A549 (cell line): ENCODE measurements at regions not wholly inside any gene's neighbourhood (a gene's known extent, or its start where the extent isn't known, plus 50 kb on each side); places are given as distances from the start of the nearest gene placed in this dataset.

Experiments used
- ATAC-seq, 2 experiments: fragments of 200-7000 bp in 1 of 2; fragments of >200 bp in 1 of 2; cut with Nextera tagmentation in 1 of 2; cut with Tn5 transposase in 1 of 2; 3 replicates each; pipeline versions ENCODE4 v1.8.0 to v1.9.1; 2018 to 2020; ENCODE audit warnings: mild to moderate bottlenecking in 1 of 2, moderate library complexity in 1 of 2
- CTCF ChIA-PET: fragments of 300-600 bp; sonication (Branson Sonifier 250); formaldehyde crosslinking; extraction: SDS; loops from one replicate; lab custom pipeline; 2021; ENCODE audit warnings: antibody characterized with exemption, inconsistent platforms; lab: Yijun Ruan, JAX
- POLR2A ChIA-PET: fragments of 350-600 bp; formaldehyde crosslinking; extraction: SDS; loops from one replicate; lab custom pipeline; 2021; ENCODE audit warnings: antibody characterized with exemption, inconsistent platforms; lab: Yijun Ruan, JAX
- DNase-seq, 2 experiments: peaks; one replicate each; pipeline versions ENCODE4 v3.0.0 to v3.0.0-alpha.2; 2011 to 2016; ENCODE audit warnings: low read depth in 1 of 2, low spot score in 1 of 2
- FAIRE-seq: peaks from 2 replicates; lab custom pipeline; 2011; peaks lifted over from hg19 to GRCh38; lab: Jason Lieb, UNC
- H3K27ac ChIP-seq, 2 experiments: fragments of >200 bp; sonication (Bioruptor Twin); formaldehyde crosslinking; 3 replicates each; pipeline ENCODE4 v1.5.1; 2016 to 2017
- H3K4me1 ChIP-seq: fragments of >200 bp; sonication (Bioruptor Twin); formaldehyde crosslinking; 3 replicates; pipeline ENCODE4 v1.6.1; 2016
- H3K4me2 ChIP-seq: fragments of >200 bp; sonication (Bioruptor Twin); formaldehyde crosslinking; 3 replicates; pipeline ENCODE4 v1.6.1; 2016
- H3K4me3 ChIP-seq: fragments of >200 bp; sonication (Bioruptor Twin); formaldehyde crosslinking; 3 replicates; pipeline ENCODE4 v1.5.1; 2016
- H3K9me3 ChIP-seq: fragments of >200 bp; sonication (Bioruptor Twin); formaldehyde crosslinking; 3 replicates; pipeline ENCODE4 v1.6.1; 2016
- BCL3 ChIP-seq: fragments of >200 bp; sonication (Bioruptor Twin); formaldehyde crosslinking; IDR thresholded peaks from 3 replicates; pipeline ENCODE4 v1.6.1; 2016
- CBX8 ChIP-seq: fragments of 200-600 bp; sonication (generic); IDR thresholded peaks from 2 replicates; pipeline ENCODE4 v1.6.1; 2016
- CHD4 ChIP-seq: fragments of 200-600 bp; sonication (generic); IDR thresholded peaks from 2 replicates; pipeline ENCODE4 v1.6.1; 2016; ENCODE audit warnings: antibody characterized with exemption, mild to moderate bottlenecking, borderline replicate concordance
- E2F6 ChIP-seq: IDR thresholded peaks from 2 replicates; pipeline ENCODE4 v1.6.1; 2012; ENCODE audit warnings: low read depth, borderline replicate concordance
- FOSB ChIP-seq: fragments of 250-450 bp; sonication (Bioruptor Pico); IDR thresholded peaks from 2 replicates; pipeline ENCODE4 v1.5.0; 2020; ENCODE audit warnings: mild to moderate bottlenecking, moderate library complexity
- HES2 ChIP-seq: fragments of >200 bp; sonication (Bioruptor Twin); formaldehyde crosslinking; IDR thresholded peaks from 2 replicates; pipeline ENCODE4 v1.6.1; 2016
- HEYL ChIP-seq: fragments of 250-450 bp; sonication (Bioruptor Pico); IDR thresholded peaks from 2 replicates; pipeline ENCODE4 v1.8.0; 2021; ENCODE audit warnings: mild to moderate bottlenecking, moderate library complexity
- HOXA7 ChIP-seq: fragments of 250-450 bp; sonication (Bioruptor Pico); IDR thresholded peaks from 2 replicates; pipeline ENCODE4 v1.5.0; 2020; ENCODE audit warnings: mild to moderate bottlenecking, moderate library complexity
- JUN ChIP-seq, 2 experiments: fragments of >200 bp; sonication (Bioruptor Twin); formaldehyde crosslinking; IDR thresholded peaks; 2 replicates in 1 of 2; 3 replicates in 1 of 2; pipeline ENCODE4 v1.6.1; 2016 to 2017
- JUNB ChIP-seq: fragments of >200 bp; sonication (Bioruptor Twin); formaldehyde crosslinking; IDR thresholded peaks from 2 replicates; pipeline ENCODE4 v1.6.1; 2016
- MAFK ChIP-seq: fragments of 450-650 bp; IDR thresholded peaks from 2 replicates; pipeline ENCODE4 v1.6.1; 2014; ENCODE audit not compliant: partially characterized antibody
- MAZ ChIP-seq: fragments of 150-350 bp; IDR thresholded peaks from 2 replicates; pipeline ENCODE4 v1.6.1; 2014; ENCODE audit warnings: antibody characterized with exemption, low read depth, low read length, borderline replicate concordance
- NPAS2 ChIP-seq: fragments of 250-450 bp; sonication (Bioruptor Pico); IDR thresholded peaks from 2 replicates; pipeline ENCODE4 v1.8.0; 2022; ENCODE audit warnings: mild to moderate bottlenecking, moderate library complexity, borderline replicate concordance
- PBX3 ChIP-seq: IDR thresholded peaks from 2 replicates; pipeline ENCODE4 v1.6.1; 2012
- POLR2AphosphoS2 ChIP-seq: conservative IDR thresholded peaks from 2 replicates; pipeline ENCODE4 v1.6.1; 2012; ENCODE audit warnings: low read length, improper control_type of control experiment, inconsistent platforms
- RAD21 ChIP-seq, 2 experiments: fragments of >200 bp in 1 of 2; sonication (Bioruptor Twin) in 1 of 2; formaldehyde crosslinking in 1 of 2; IDR thresholded peaks in 1 of 2; conservative IDR thresholded peaks in 1 of 2; 2 replicates in 1 of 2; 3 replicates in 1 of 2; pipeline ENCODE4 v1.6.1; 2012 to 2018; ENCODE audit warnings: inconsistent platforms in 1 of 2
- RARB ChIP-seq: fragments of 250-450 bp; sonication (Bioruptor Pico); IDR thresholded peaks from 2 replicates; pipeline ENCODE4 v1.8.0; 2021; ENCODE audit warnings: mild to moderate bottlenecking, moderate library complexity
- RCOR1 ChIP-seq: fragments of 150-350 bp; IDR thresholded peaks from 2 replicates; pipeline ENCODE4 v1.6.1; 2014; ENCODE audit warnings: antibody characterized with exemption, low read length, low read depth
- SMC3 ChIP-seq: fragments of >200 bp; sonication (Bioruptor Twin); formaldehyde crosslinking; IDR thresholded peaks from 3 replicates; pipeline ENCODE4 v1.6.1; 2018; ENCODE audit warnings: inconsistent platforms
- SREBF2 ChIP-seq: fragments of 450-650 bp; IDR thresholded peaks from 2 replicates; pipeline ENCODE4 v1.6.1; 2014; ENCODE audit warnings: mild to moderate bottlenecking, moderate library complexity
- TP53 ChIP-seq: fragments of 250-450 bp; sonication (Bioruptor Pico); IDR thresholded peaks from 2 replicates; pipeline ENCODE4 v1.5.0; 2021; ENCODE audit warnings: mild to moderate bottlenecking, moderate library complexity
- USF2 ChIP-seq: fragments of 450-650 bp; IDR thresholded peaks from 2 replicates; pipeline ENCODE4 v1.6.1; 2014; ENCODE audit warnings: antibody characterized with exemption
- ZFP36 ChIP-seq: fragments of 450-650 bp; IDR thresholded peaks from 2 replicates; pipeline ENCODE4 v1.6.1; 2014; ENCODE audit warnings: borderline replicate concordance; ENCODE audit not compliant: partially characterized antibody
- ZNF302 ChIP-seq: fragments of 250-450 bp; sonication (Bioruptor Pico); IDR thresholded peaks from 2 replicates; pipeline ENCODE4 v1.9.0; 2021; ENCODE audit warnings: inconsistent platforms, mild to moderate bottlenecking, moderate library complexity
- WGBS: methylation state at CpG from one replicate; pipeline ENCODE4 v1.1.6; 2017; ENCODE audit errors: missing lambda C conversion rate; 5-methylcytosine and 5-hydroxymethylcytosine counted together
- TF ChIP-seq, protein P1 (sequence below): fragments of 150-350 bp; IDR thresholded peaks from 2 replicates; pipeline ENCODE4 v1.6.1; 2014; ENCODE audit warnings: low read depth, mild to moderate bottlenecking, low read length

GRCh38 chr4:65839164-65839931 is 169.1 kb upstream of the EPHA5 start:
- ChIA-PET POLR2A (no interaction called here), CTCF (no interaction called here)
- ATAC-seq (no peak), FAIRE-seq (no peak), DNase-seq (no peak)
- no peaks in the 10 kb centered on the region for H3K4me1 ChIP-seq
- H3K9me3 ChIP-seq, result no peaks in the 10 kb centered on the region
- H3K4me3 ChIP-seq, result no peak overlapping the region
- no peak overlapping the region for H3K4me2 ChIP-seq
- H3K27ac ChIP-seq, result no peak overlapping the region
- WGBS, result 20% methylated on average over 2 of the region's 2 CpGs
- TF ChIP-seq POLR2AphosphoS2 (no peak), E2F6 (no peak), RARB (CRISPR knock-in tag) (no peak), JUN (IDR thresholded peaks at IDR 0.05) (no peak), TP53 (no peak), ZFP36 (no peak), SMC3 (no peak), SREBF2 (no peak), PBX3 (no peak), USF2 (no peak)
- TF ChIP-seq, protein P1, sequence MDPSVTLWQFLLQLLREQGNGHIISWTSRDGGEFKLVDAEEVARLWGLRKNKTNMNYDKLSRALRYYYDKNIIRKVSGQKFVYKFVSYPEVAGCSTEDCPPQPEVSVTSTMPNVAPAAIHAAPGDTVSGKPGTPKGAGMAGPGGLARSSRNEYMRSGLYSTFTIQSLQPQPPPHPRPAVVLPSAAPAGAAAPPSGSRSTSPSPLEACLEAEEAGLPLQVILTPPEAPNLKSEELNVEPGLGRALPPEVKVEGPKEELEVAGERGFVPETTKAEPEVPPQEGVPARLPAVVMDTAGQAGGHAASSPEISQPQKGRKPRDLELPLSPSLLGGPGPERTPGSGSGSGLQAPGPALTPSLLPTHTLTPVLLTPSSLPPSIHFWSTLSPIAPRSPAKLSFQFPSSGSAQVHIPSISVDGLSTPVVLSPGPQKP, result no peak

GRCh38 chr4:65834707-65835106 is 164.4 kb upstream of the EPHA5 start:
- CTCF ChIA-PET, result no interaction called here
- Histone ChIP-seq H3K4me3 (no peak overlapping the region), H3K4me2 (no peak overlapping the region), H3K9me3 (no peaks in the 10 kb centered on the region)
- FAIRE-seq (no peak), ATAC-seq (no peak), DNase-seq (no peak)
- POLR2A ChIA-PET, result no interaction called here
- TF ChIP-seq MAFK, result peak; percentile 96
- TF ChIP-seq NPAS2, result no peak
- TF ChIP-seq, all 56 proteins: peak for 1
- Histone ChIP-seq H3K27ac (no peak overlapping the region), H3K4me1 (no peaks in the 10 kb centered on the region)

DNA sequence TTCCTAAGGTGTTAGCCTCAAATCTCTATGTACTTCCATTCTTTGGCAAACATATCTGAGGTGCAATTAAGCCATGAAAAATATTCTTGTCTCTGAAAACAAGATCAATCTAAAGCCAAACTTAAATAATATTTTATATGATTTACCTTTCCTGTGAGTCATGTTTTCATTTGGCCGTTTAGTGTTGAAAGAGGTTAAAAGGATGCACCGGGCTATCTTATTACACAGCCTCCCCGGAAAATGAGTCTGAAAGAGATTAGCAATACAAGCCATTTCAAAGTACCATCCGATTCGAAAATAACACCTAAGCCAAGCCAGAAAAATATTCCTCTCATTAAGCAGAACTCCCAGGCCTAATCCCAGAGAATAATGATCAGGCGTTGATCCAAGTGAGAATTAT is 161.5 kb upstream of the EPHA5 start:
- no peak for TF ChIP-seq JUNB
- TF ChIP-seq RAD21 (conservative IDR thresholded peaks at IDR 0.05 in 1 of 2, IDR thresholded peaks at IDR 0.05 in 1 of 2), result no peak
- TF ChIP-seq BCL3, result no peak
- no peak for TF ChIP-seq FOSB (CRISPR knock-in tag)
- TF ChIP-seq HES2, result no peak
- TF ChIP-seq CBX8, result no peak
- TF ChIP-seq SREBF2, result no peak
- no peak for TF ChIP-seq HOXA7 (CRISPR knock-in tag)
- TF ChIP-seq CHD4, result no peak
- no peak for TF ChIP-seq ZNF302 (CRISPR knock-in tag)
- no peak for TF ChIP-seq POLR2AphosphoS2
- TF ChIP-seq HEYL (CRISPR knock-in tag), result no peak
- TF ChIP-seq MAZ, result no peak
- TF ChIP-seq RCOR1, result no peak
- H3K4me2 ChIP-seq, result no peak overlapping the region
- no peak for DNase-seq

More for the DNA sequence above, 161.5 kb upstream of the EPHA5 start:
- FAIRE-seq (no peak), ATAC-seq (no peak)
- H3K27ac ChIP-seq, result no peak overlapping the region
- POLR2A ChIA-PET, result no interaction called here
- no peaks in the 10 kb centered on the region for H3K4me1 ChIP-seq
- H3K9me3 ChIP-seq, result no peaks in the 10 kb centered on the region
- H3K4me3 ChIP-seq, result no peak overlapping the region
- CTCF ChIA-PET, result no interaction called here
- WGBS, result 36% methylated on average over 6 of the region's 6 CpGs
